H1 (cell line): ENCODE measurements at regions not wholly inside any gene's neighbourhood (a gene's known extent, or its start where the extent isn't known, plus 50 kb on each side); places are given as distances from the start of the nearest gene placed in this dataset.

ENCODE experiments used
- CTCF ChIA-PET: fragments of 300-600 bp; sonication (Branson Sonifier 250); formaldehyde crosslinking; loops from one replicate; lab custom pipeline; 2021; ENCODE audit not compliant: partially characterized antibody; lab: Charles Lee
- POLR2A ChIA-PET: fragments of 300-600 bp; sonication (Branson Sonifier 250); formaldehyde crosslinking; loops from one replicate; lab custom pipeline; 2021; ENCODE audit warnings: inconsistent platforms; ENCODE audit not compliant: partially characterized antibody; lab: Charles Lee
- DNase-seq, 2 experiments: peaks; one replicate each; pipeline versions ENCODE4 v3.0.0 to v3.0.0-alpha.2; 2010 to 2022; ENCODE audit warnings: low spot score in 2 of 2, low read depth in 1 of 2, mixed read lengths in 1 of 2
- FAIRE-seq: peaks from 2 replicates; lab custom pipeline; 2011; peaks lifted over from hg19 to GRCh38; lab: Jason Lieb, UNC
- H2AFZ ChIP-seq: 2 replicates; pipeline ENCODE4 v1.8.1; 2012; ENCODE audit warnings: low read length, inconsistent platforms
- H2AK5ac ChIP-seq: 2 replicates; pipeline ENCODE4 v1.6.1; 2013; ENCODE audit warnings: low read depth, low read length
- H2BK120ac ChIP-seq: replicated peaks from 2 replicates; pipeline ENCODE3; 2013; ENCODE audit warnings: low read depth, low read length, inconsistent platforms
- H2BK12ac ChIP-seq: 2 replicates; pipeline ENCODE4 v1.6.1; 2013; ENCODE audit warnings: low read depth, low read length
- H2BK15ac ChIP-seq: 2 replicates; pipeline ENCODE4 v1.6.1; 2013; ENCODE audit warnings: low read length
- H2BK20ac ChIP-seq: 2 replicates; pipeline ENCODE4 v1.6.1; 2013; ENCODE audit warnings: low read length
- H2BK5ac ChIP-seq: 2 replicates; pipeline ENCODE4 v1.6.1; 2013; ENCODE audit warnings: low read depth, low read length
- H3K14ac ChIP-seq: 2 replicates; pipeline ENCODE4 v1.6.1; 2013; ENCODE audit warnings: inconsistent platforms; ENCODE audit not compliant: insufficient read length
- H3K18ac ChIP-seq: 2 replicates; pipeline ENCODE4 v1.6.1; 2013; ENCODE audit warnings: low read length; ENCODE audit errors: extremely low read depth
- H3K23ac ChIP-seq: 2 replicates; pipeline ENCODE4 v1.6.1; 2013; ENCODE audit warnings: inconsistent platforms; ENCODE audit not compliant: insufficient read length
- H3K23me2 ChIP-seq: 2 replicates; pipeline ENCODE4 v1.6.1; 2013; ENCODE audit warnings: low read depth, low read length
- H3K27ac ChIP-seq: 2 replicates; pipeline ENCODE4 v1.6.1; 2011; ENCODE audit warnings: low read depth, low read length, inconsistent platforms
- H3K27me3 ChIP-seq, 4 experiments: replicated peaks in 1 of 4; 1 replicate in 1 of 4; 2 replicates in 3 of 4; pipeline versions ENCODE4 v1.6.1 to v1.8.1; 2011 to 2013; ENCODE audit warnings: low read length in 3 of 4, mild to moderate bottlenecking in 3 of 4, inconsistent platforms in 2 of 4, mixed read lengths in 2 of 4, moderate library complexity in 1 of 4; ENCODE audit not compliant: control insufficient read depth in 3 of 4, insufficient read depth in 3 of 4; ENCODE audit errors: extremely low read depth in 1 of 4
- H3K36me3 ChIP-seq, 4 experiments: 2 replicates each; pipeline versions ENCODE4 v1.6.1 to v1.8.1; 2011 to 2013; ENCODE audit warnings: mild to moderate bottlenecking in 4 of 4, low read length in 3 of 4, moderate library complexity in 2 of 4, control low read depth in 1 of 4, inconsistent platforms in 1 of 4; ENCODE audit not compliant: insufficient read depth in 4 of 4, control insufficient read depth in 2 of 4
- H3K4ac ChIP-seq: replicated peaks from 2 replicates; pipeline ENCODE3; 2013; ENCODE audit warnings: low read length, low read depth, mixed read lengths, inconsistent platforms; ENCODE audit not compliant: insufficient read length
- H3K4me1 ChIP-seq, 4 experiments: replicated peaks in 1 of 4; 1 replicate in 1 of 4; 2 replicates in 3 of 4; pipeline versions ENCODE4 v1.6.1 to v1.8.1; 2011 to 2013; ENCODE audit warnings: low read length in 3 of 4, inconsistent platforms in 2 of 4, mixed read lengths in 1 of 4; ENCODE audit not compliant: insufficient read depth in 4 of 4, control insufficient read depth in 3 of 4
- H3K4me2 ChIP-seq, 2 experiments: 2 replicates each; pipeline versions ENCODE4 v1.6.1 to v1.8.1; 2011 to 2013; ENCODE audit warnings: low read depth in 2 of 2, low read length in 2 of 2, control low read depth in 1 of 2, inconsistent platforms in 1 of 2, mild to moderate bottlenecking in 1 of 2; ENCODE audit not compliant: insufficient read depth in 1 of 2
- H3K4me3 ChIP-seq, 4 experiments: fragments of 200-600, 300-600 bp in 1 of 4; sonication (generic), shearing (Covaris generic), sonication (Bioruptor Twin) in 1 of 4; 2 replicates each; pipeline versions ENCODE4 v1.5.1 to v1.8.1; 2011 to 2016; ENCODE audit warnings: low read length in 4 of 4, low read depth in 3 of 4, control low read depth in 2 of 4, inconsistent platforms in 2 of 4, mild to moderate bottlenecking in 2 of 4, mixed read lengths in 1 of 4, moderate library complexity in 1 of 4; ENCODE audit not compliant: insufficient read depth in 2 of 4; ENCODE audit errors: extremely low read depth in 1 of 4
- H3K56ac ChIP-seq: replicated peaks from 2 replicates; pipeline ENCODE3; 2013; ENCODE audit warnings: low read depth, mild to moderate bottlenecking, mixed read lengths, low read length, inconsistent platforms; ENCODE audit not compliant: insufficient read length
- H3K79me1 ChIP-seq: 2 replicates; pipeline ENCODE4 v1.6.1; 2013; ENCODE audit warnings: low read depth, low read length, control low read depth
- H3K79me2 ChIP-seq, 2 experiments: 2 replicates each; pipeline versions ENCODE4 v1.6.1 to v1.8.1; 2012 to 2013; ENCODE audit warnings: low read length in 2 of 2, mild to moderate bottlenecking in 2 of 2, inconsistent platforms in 1 of 2; ENCODE audit not compliant: insufficient read depth in 2 of 2, control insufficient read depth in 1 of 2
- H3K9ac ChIP-seq, 4 experiments: replicated peaks in 1 of 4; 1 replicate in 1 of 4; 2 replicates in 3 of 4; pipeline versions ENCODE4 v1.6.1 to v1.8.1; 2011 to 2013; ENCODE audit warnings: low read depth in 3 of 4, low read length in 3 of 4, control low read depth in 2 of 4, mild to moderate bottlenecking in 2 of 4, moderate library complexity in 2 of 4, inconsistent platforms in 1 of 4; ENCODE audit errors: extremely low read depth in 1 of 4
- H3K9me3 ChIP-seq, 2 experiments: 2 replicates each; pipeline versions ENCODE4 v1.6.1 to v1.8.1; 2012 to 2013; ENCODE audit warnings: mild to moderate bottlenecking in 2 of 2, moderate library complexity in 2 of 2, control low read depth in 1 of 2, inconsistent platforms in 1 of 2, low read depth in 1 of 2, low read length in 1 of 2, mixed read lengths in 1 of 2; ENCODE audit not compliant: insufficient read depth in 2 of 2
- H4K20me1 ChIP-seq, 2 experiments: replicated peaks in 1 of 2; 2 replicates each; pipeline versions ENCODE3 to v1.8.1; 2011 to 2013; ENCODE audit warnings: inconsistent platforms in 2 of 2, low read length in 2 of 2, mild to moderate bottlenecking in 1 of 2; ENCODE audit not compliant: insufficient read depth in 2 of 2, control insufficient read depth in 1 of 2
- H4K5ac ChIP-seq: 2 replicates; pipeline ENCODE4 v1.6.1; 2013; ENCODE audit warnings: low read length, low read depth, mixed read lengths, inconsistent platforms; ENCODE audit not compliant: insufficient read length
- H4K8ac ChIP-seq: 2 replicates; pipeline ENCODE4 v1.8.0; 2013; ENCODE audit warnings: mild to moderate bottlenecking, moderate library complexity, low read length, inconsistent platforms; ENCODE audit not compliant: insufficient read depth; ENCODE audit errors: extremely low read depth
- H4K91ac ChIP-seq: replicated peaks from 2 replicates; pipeline ENCODE3; 2013; ENCODE audit warnings: low read length, mixed read lengths, inconsistent platforms; ENCODE audit not compliant: insufficient read length
- ASH2L ChIP-seq: fragments of 200-600, 300-600 bp; sonication (generic); IDR thresholded peaks from one replicate; pipeline ENCODE4 v1.7.1; 2017; ENCODE audit warnings: low read length
- EP300 ChIP-seq, 2 experiments: IDR thresholded peaks; 1 replicate in 1 of 2; 2 replicates in 1 of 2; pipeline ENCODE4 v1.6.1; 2011 to 2012; ENCODE audit warnings: low read depth in 2 of 2, low read length in 2 of 2, mild to moderate bottlenecking in 2 of 2, borderline replicate concordance in 1 of 2, inconsistent platforms in 1 of 2, moderate library complexity in 1 of 2
- HDAC2 ChIP-seq, 2 experiments: fragments of 300-600 bp in 1 of 2; sonication (generic) in 1 of 2; IDR thresholded peaks; 2 replicates each; pipeline ENCODE4 v1.6.1; 2011 to 2012; ENCODE audit warnings: low read depth in 2 of 2, low read length in 2 of 2, mild to moderate bottlenecking in 2 of 2, moderate library complexity in 2 of 2, borderline replicate concordance in 1 of 2, inconsistent platforms in 1 of 2
- PHF8 ChIP-seq: fragments of 200-600 bp; sonication (generic); conservative IDR thresholded peaks from 2 replicates; pipeline ENCODE4 v1.7.1; 2012; ENCODE audit warnings: low read depth, mild to moderate bottlenecking, inconsistent platforms, low read length, moderate library complexity
- SP1 ChIP-seq: IDR thresholded peaks from 2 replicates; pipeline ENCODE4 v1.6.1; 2011; ENCODE audit warnings: low read depth, low read length
- TEAD4 ChIP-seq: IDR thresholded peaks from 2 replicates; pipeline ENCODE4 v1.6.1; 2012; ENCODE audit warnings: low read depth, low read length, inconsistent platforms, mixed read lengths
- WGBS, 2 experiments: shearing (Covaris generic) in 1 of 2; methylation state at CpG; one replicate each; pipeline versions ENCODE4 v1.1.6 to v1.1.7; 2013 to 2015; ENCODE audit warnings: low lambda C conversion rate in 2 of 2, mixed read lengths in 2 of 2, inconsistent platforms in 1 of 2, low coverage in 1 of 2, missing lambda C conversion rate in 1 of 2; ENCODE audit not compliant: insufficient replicate concordance in 2 of 2, insufficient coverage in 1 of 2, insufficient read length in 1 of 2; ENCODE audit errors: extremely low coverage in 1 of 2, missing lambda C conversion rate in 1 of 2; 5-methylcytosine and 5-hydroxymethylcytosine counted together
- TF ChIP-seq, protein P1 (sequence below): IDR thresholded peaks from 2 replicates; pipeline ENCODE4 v1.6.1; 2012; ENCODE audit warnings: inconsistent platforms

- CTCF ChIA-PET = interaction anchor here (0.6 to 1.2 kb wide), 3 partner anchors 21 to 208 kb away, joined by 3 to 5 read pairs (median 3); no protein-coding TSS in a partner anchor
These were observed 76.0 kb downstream of the P2RY1 start for GRCh38 chr3:152910966-152911365.

More at GRCh38 chr3:152910966-152911365, 76.0 kb downstream of the P2RY1 start:
- Histone ChIP-seq H2BK12ac (no peak overlapping the region), H3K4me3 (no peak overlapping the region), H3K9me3 (no peaks in the 10 kb centered on the region), H2BK5ac (no peak overlapping the region), H2AK5ac (no peak overlapping the region), H2BK120ac (no peak overlapping the region), H4K20me1 (no peaks in the 10 kb centered on the region), H3K4me2 (no peak overlapping the region), H3K27ac (no peak overlapping the region), H2AFZ (no peak overlapping the region), H3K9ac (no peak overlapping the region), H3K18ac (no peak overlapping the region), H3K27me3 (no peaks in the 10 kb centered on the region), H3K14ac (no peak overlapping the region), H3K79me1 (no peaks in the 10 kb centered on the region), H3K36me3 (no peaks in the 10 kb centered on the region), H4K5ac (no peak overlapping the region), H4K91ac (no peak overlapping the region), H3K23me2 (no peaks in the 10 kb centered on the region; the same call in 1 of the 2 replicates), H3K79me2 (no peaks in the 10 kb centered on the region), H2BK20ac (no peak overlapping the region), H2BK15ac (no peak overlapping the region), H3K23ac (no peak overlapping the region), H3K4me1 (no peaks in the 10 kb centered on the region), H4K8ac (no peak overlapping the region), H3K56ac (no peak overlapping the region), H3K4ac (no peak overlapping the region)
- TF ChIP-seq ASH2L (no peak), PHF8 (no peak), TEAD4 (no peak), SP1 (no peak), HDAC2 (IDR thresholded peaks at IDR 0.05; ENCODE audit: borderline replicate concordance in 1 of 2, low read depth in 2 of 2, low read length in 2 of 2) (no peak), EP300 (IDR thresholded peaks at IDR 0.05; ENCODE audit: borderline replicate concordance in 1 of 2, low read depth in 2 of 2, low read length in 2 of 2) (no peak)
- TF ChIP-seq, protein P1, sequence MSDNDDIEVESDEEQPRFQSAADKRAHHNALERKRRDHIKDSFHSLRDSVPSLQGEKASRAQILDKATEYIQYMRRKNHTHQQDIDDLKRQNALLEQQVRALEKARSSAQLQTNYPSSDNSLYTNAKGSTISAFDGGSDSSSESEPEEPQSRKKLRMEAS = no peak
- POLR2A ChIA-PET = interaction anchor here (0.9 kb wide), 1 partner anchor 76 kb away, joined by 3 read pairs; the partner anchor contains the start of gene P2RY1
- DNase-seq = no peak
- FAIRE-seq = no peak
- 100% methylated on average over 1 of the region's 1 CpG; no CpG with 5 or more reads in 1 of the 2 experiments for WGBS, 2 experiments
